Small intestine (tissue), 7 donors: ENCODE measurements at regions not wholly inside any gene's neighbourhood (a gene's known extent, or its start where the extent isn't known, plus 50 kb on each side); places are given as distances from the start of the nearest gene placed in this dataset.
"Not testable (repeated sequence)": the region's sequence is repeated elsewhere in the genome, so short reads cannot be mapped to it uniquely, and the experiment has no call there.

ENCODE experiments used
- DNase-seq, 2 donors: peaks; one replicate each; pipeline versions ENCODE4 v3.0.0 to v3.0.0-alpha.2; 2013
- FAIRE-seq: peaks from 2 replicates; lab custom pipeline; 2012; peaks lifted over from hg19 to GRCh38; lab: Jason Lieb, UNC
- H3K27ac ChIP-seq, 3 donors: one replicate each; pipeline ENCODE4 v1.5.1; 2013; ENCODE audit warnings: low read length in 2 of 3, mild to moderate bottlenecking in 2 of 3, control low read depth in 1 of 3, inconsistent platforms in 1 of 3, low read depth in 1 of 3, moderate library complexity in 1 of 3
- H3K27me3 ChIP-seq, 3 donors: one replicate each; pipeline ENCODE4 v1.6.1; 2013; ENCODE audit warnings: low read length in 3 of 3, inconsistent platforms in 1 of 3; ENCODE audit not compliant: control insufficient read depth in 3 of 3, insufficient read depth in 3 of 3
- H3K36me3 ChIP-seq, 3 donors: one replicate each; pipeline ENCODE4 v1.6.1; 2013; ENCODE audit warnings: low read length in 3 of 3, inconsistent platforms in 1 of 3, low read depth in 1 of 3, mild to moderate bottlenecking in 1 of 3, moderate library complexity in 1 of 3; ENCODE audit not compliant: control insufficient read depth in 3 of 3, insufficient read depth in 2 of 3
- H3K4me1 ChIP-seq, 3 donors: one replicate each; pipeline ENCODE4 v1.6.1; 2013; ENCODE audit warnings: low read length in 2 of 3, inconsistent platforms in 1 of 3, low read depth in 1 of 3, mild to moderate bottlenecking in 1 of 3, moderate library complexity in 1 of 3; ENCODE audit not compliant: control insufficient read depth in 3 of 3, insufficient read depth in 2 of 3
- H3K4me3 ChIP-seq, 3 donors: one replicate each; pipeline ENCODE4 v1.5.1; 2013; ENCODE audit warnings: low read length in 3 of 3, control low read depth in 1 of 3, inconsistent platforms in 1 of 3, low read depth in 1 of 3, mild to moderate bottlenecking in 1 of 3, moderate library complexity in 1 of 3
- H3K9me3 ChIP-seq, 2 donors: one replicate each; pipeline ENCODE4 v1.6.1; 2013; ENCODE audit warnings: low read depth in 1 of 2, low read length in 1 of 2; ENCODE audit not compliant: control insufficient read depth in 2 of 2, insufficient read depth in 1 of 2
- WGBS, 3 donors: extraction: QIAGEN DNeasy Blood & Tissue Kit; methylation state at CpG; one replicate each; pipeline ENCODE4 v1.1.7; 2013; 5-methylcytosine and 5-hydroxymethylcytosine counted together
- donor health status: healthy with polysubstance abuse.
- donor health status: control.
- donor health status: control.
- donor health status: Bipolar disorder and iron deficiency.
- donor health status: healthy.

- not testable (repeated sequence) for DNase-seq, H3K36me3 ChIP-seq
- WGBS, 3 donors, result 89 to 94% (median 91%) methylated on average over 25 to 28 of the region's 28 CpGs
Observed at GRCh38 chr2:107535905-107536689, 290.6 kb upstream of the RGPD4 start.

GRCh38 chr2:107542314-107542740 lies 284.4 kb upstream of the RGPD4 start:
- DNase-seq, result no peak
- no peaks in the 10 kb centered on the region for H3K36me3 ChIP-seq
- 64 to 73% (median 65%) methylated on average over 5 of the region's 5 CpGs for WGBS, 3 donors
- no peak for FAIRE-seq
- H3K27me3 ChIP-seq, result no peaks in the 10 kb centered on the region
- H3K4me1 ChIP-seq, result no peaks in the 10 kb centered on the region
- no peak overlapping the region for H3K4me3 ChIP-seq
- no peak overlapping the region for H3K27ac ChIP-seq
- H3K9me3 ChIP-seq, result no peaks in the 10 kb centered on the region

More at GRCh38 chr2:107535905-107536689, 290.6 kb upstream of the RGPD4 start:
- not testable (repeated sequence) for H3K27ac ChIP-seq, FAIRE-seq, H3K4me3 ChIP-seq, H3K27me3 ChIP-seq, H3K4me1 ChIP-seq, H3K9me3 ChIP-seq

- Histone ChIP-seq H3K27ac (no peak overlapping the region), H3K4me1 (no peaks in the 10 kb centered on the region), H3K27me3 (no peaks in the 10 kb centered on the region), H3K9me3 (no peaks in the 10 kb centered on the region), H3K4me3 (no peak overlapping the region), H3K36me3 (no peaks in the 10 kb centered on the region)
- DNase-seq (no peak), FAIRE-seq (no peak)
- 64 to 70% (median 64%) methylated on average over 3 of the region's 3 CpGs for WGBS, 3 donors
Observed at GRCh38 chr2:107543793-107544192, 282.9 kb upstream of the RGPD4 start.

GRCh38 chr2:107545066-107545465 lies 281.6 kb upstream of the RGPD4 start:
- DNase-seq, result no peak
- H3K4me3 ChIP-seq, result no peak overlapping the region
- no peaks in the 10 kb centered on the region for H3K36me3 ChIP-seq
- 90 to 92% (median 91%) methylated on average over 11 of the region's 11 CpGs for WGBS, 3 donors
- FAIRE-seq, result no peak
- H3K4me1 ChIP-seq, result no peaks in the 10 kb centered on the region
- no peaks in the 10 kb centered on the region for H3K9me3 ChIP-seq
- no peak overlapping the region for H3K27ac ChIP-seq
- no peaks in the 10 kb centered on the region for H3K27me3 ChIP-seq

GRCh38 chr2:107545851-107546250 lies 280.8 kb upstream of the RGPD4 start:
- H3K27me3 ChIP-seq, result no peaks in the 10 kb centered on the region
- no peak overlapping the region for H3K27ac ChIP-seq
- H3K9me3 ChIP-seq, result no peaks in the 10 kb centered on the region
- H3K36me3 ChIP-seq, result no peaks in the 10 kb centered on the region
- H3K4me1 ChIP-seq, result no peaks in the 10 kb centered on the region
- DNase-seq, result no peak
- no peak overlapping the region for H3K4me3 ChIP-seq
- WGBS, 3 donors, result 57 to 66% (median 59%) methylated on average over 4 of the region's 4 CpGs
- FAIRE-seq, result no peak

- Histone ChIP-seq H3K36me3 (no peaks in the 10 kb centered on the region), H3K27me3 (no peaks in the 10 kb centered on the region), H3K4me1 (no peaks in the 10 kb centered on the region), H3K9me3 (no peaks in the 10 kb centered on the region), H3K4me3 (no peak overlapping the region), H3K27ac (no peak overlapping the region)
- no peak for DNase-seq
- 68 to 80% (median 79%) methylated on average over 1 of the region's 1 CpG for WGBS, 3 donors
- no peak for FAIRE-seq
Observed at GRCh38 chr2:107548216-107548615, 278.5 kb upstream of the RGPD4 start.

GRCh38 chr2:107553046-107553445 lies 273.6 kb upstream of the RGPD4 start:
- Histone ChIP-seq H3K4me1 (no peaks in the 10 kb centered on the region), H3K36me3 (no peaks in the 10 kb centered on the region), H3K27ac (no peak overlapping the region), H3K4me3 (no peak overlapping the region), H3K27me3 (no peaks in the 10 kb centered on the region), H3K9me3 (peaks cover 1 to 20% of the 10 kb centered on the region in 2 donors)
- no peak for DNase-seq
- FAIRE-seq, result no peak
- 63 to 74% (median 65%) methylated on average over 2 of the region's 2 CpGs for WGBS, 3 donors

- FAIRE-seq, result no peak
- no peaks in the 10 kb centered on the region for H3K36me3 ChIP-seq
- H3K27ac ChIP-seq, result no peak overlapping the region
- no peaks in the 10 kb centered on the region for H3K4me1 ChIP-seq
- no peaks in the 10 kb centered on the region for H3K27me3 ChIP-seq
- peaks cover 1 to 20% of the 10 kb centered on the region in 2 donors for H3K9me3 ChIP-seq
- no peak for DNase-seq
- 73 to 81% (median 76%) methylated on average over 5 of the region's 5 CpGs for WGBS, 3 donors
- no peak overlapping the region for H3K4me3 ChIP-seq
Observed at GRCh38 chr2:107553539-107553938, 273.2 kb upstream of the RGPD4 start.
